ENCODE measurements at regions not wholly inside any gene's neighbourhood (a gene's known extent, or its start where the extent isn't known, plus 50 kb on each side); places are given as distances from the start of the nearest gene placed in this dataset.

GRCh38 chr17:71528210-71528609 lies 592.6 kb upstream of the SOX9 start:
- Histone ChIP-seq H3K4me3 (ENCODE audit: low read depth, low read length) (no peak overlapping the region), H3K27me3 (ENCODE audit: control insufficient read depth, insufficient read depth, low read length) (no peaks in the 10 kb centered on the region), H3K36me3 (ENCODE audit: control insufficient read depth, insufficient read depth, low read length) (no peaks in the 10 kb centered on the region), H3K9me3 (ENCODE audit: control insufficient read depth in 2 of 2, low read length in 2 of 2) (no peaks in the 10 kb centered on the region), H3K27ac (ENCODE audit: insufficient read depth, low read length, poor library complexity, severe bottlenecking) (no peak overlapping the region), H3K4me1 (ENCODE audit: control insufficient read depth, insufficient read depth, low read length, poor library complexity, severe bottlenecking) (no peaks in the 10 kb centered on the region)
- no peak for ATAC-seq (ENCODE audit: low read depth in 2 of 2)
- Mint-ChIP-seq H3K27ac (no peak overlapping the region), H3K36me3 (no peaks in the 10 kb centered on the region), H3K4me3 (no peak overlapping the region), H3K9me3 (peaks cover 0 to 14% (median 3%) of the 10 kb centered on the region in 7 donors), H3K4me1 (no peaks in the 10 kb centered on the region), H3K27me3 (no peaks in the 10 kb centered on the region)
- no peak for DNase-seq

- Mint-ChIP-seq H3K36me3 (no peaks in the 10 kb centered on the region), H3K9me3 (peaks cover 0 to 11% (median 0%) of the 10 kb centered on the region in 7 donors), H3K27ac (no peak overlapping the region), H3K27me3 (no peaks in the 10 kb centered on the region), H3K4me1 (no peaks in the 10 kb centered on the region), H3K4me3 (no peak overlapping the region)
- Histone ChIP-seq H3K4me3 (ENCODE audit: low read depth, low read length) (no peak overlapping the region), H3K4me1 (ENCODE audit: control insufficient read depth, insufficient read depth, low read length, poor library complexity, severe bottlenecking) (no peaks in the 10 kb centered on the region), H3K36me3 (ENCODE audit: control insufficient read depth, insufficient read depth, low read length) (no peaks in the 10 kb centered on the region), H3K27ac (ENCODE audit: insufficient read depth, low read length, poor library complexity, severe bottlenecking) (no peak overlapping the region), H3K9me3 (ENCODE audit: control insufficient read depth in 2 of 2, low read length in 2 of 2) (no peaks in the 10 kb centered on the region), H3K27me3 (ENCODE audit: control insufficient read depth, insufficient read depth, low read length) (no peaks in the 10 kb centered on the region)
- ATAC-seq (ENCODE audit: low read depth in 2 of 2) (no peak), DNase-seq (no peak)
Measured at GRCh38 chr17:71530248-71530647, 590.6 kb upstream of the SOX9 start.

- no peak for ATAC-seq (ENCODE audit: low read depth in 2 of 2)
- no peaks in the 10 kb centered on the region for H3K27me3 Mint-ChIP-seq
- no peak overlapping the region for H3K27ac Mint-ChIP-seq
Measured at GRCh38 chr17:71535321-71535720, 585.5 kb upstream of the SOX9 start.

GRCh38 chr17:71546419-71546818 lies 574.4 kb upstream of the SOX9 start:
- Histone ChIP-seq H3K9me3 (ENCODE audit: control insufficient read depth in 2 of 2, low read length in 2 of 2) (peaks cover 2 to 4% of the 10 kb centered on the region in 2 experiments), H3K36me3 (ENCODE audit: control insufficient read depth, insufficient read depth, low read length) (no peaks in the 10 kb centered on the region), H3K27ac (ENCODE audit: insufficient read depth, low read length, poor library complexity, severe bottlenecking) (no peak overlapping the region), H3K27me3 (ENCODE audit: control insufficient read depth, insufficient read depth, low read length) (no peaks in the 10 kb centered on the region), H3K4me3 (ENCODE audit: low read depth, low read length) (no peak overlapping the region), H3K4me1 (ENCODE audit: control insufficient read depth, insufficient read depth, low read length, poor library complexity, severe bottlenecking) (no peaks in the 10 kb centered on the region)
- Mint-ChIP-seq H3K9me3 (peaks cover 5 to 19% (median 8%) of the 10 kb centered on the region in 7 donors), H3K27me3 (no peaks in the 10 kb centered on the region), H3K27ac (no peak overlapping the region), H3K36me3 (no peaks in the 10 kb centered on the region), H3K4me1 (no peaks in the 10 kb centered on the region), H3K4me3 (no peak overlapping the region)
- ATAC-seq (ENCODE audit: low read depth in 2 of 2) = no peak
- DNase-seq = no peak

More at GRCh38 chr17:71535321-71535720, 585.5 kb upstream of the SOX9 start:
- Mint-ChIP-seq H3K9me3 (peaks cover 0 to 8% (median 2%) of the 10 kb centered on the region in 7 donors), H3K36me3 (no peaks in the 10 kb centered on the region), H3K4me1 (no peaks in the 10 kb centered on the region), H3K4me3 (no peak overlapping the region)
- no peak for DNase-seq
- Histone ChIP-seq H3K9me3 (ENCODE audit: control insufficient read depth in 2 of 2, low read length in 2 of 2) (no peaks in the 10 kb centered on the region), H3K36me3 (ENCODE audit: control insufficient read depth, insufficient read depth, low read length) (no peaks in the 10 kb centered on the region), H3K27me3 (ENCODE audit: control insufficient read depth, insufficient read depth, low read length) (no peaks in the 10 kb centered on the region), H3K4me3 (ENCODE audit: low read depth, low read length) (no peak overlapping the region), H3K4me1 (ENCODE audit: control insufficient read depth, insufficient read depth, low read length, poor library complexity, severe bottlenecking) (no peaks in the 10 kb centered on the region), H3K27ac (ENCODE audit: insufficient read depth, low read length, poor library complexity, severe bottlenecking) (no peak overlapping the region)

GRCh38 chr17:71547904-71548303 lies 572.9 kb upstream of the SOX9 start:
- no peak for DNase-seq
- no peak for ATAC-seq (ENCODE audit: low read depth in 2 of 2)
- no peaks in the 10 kb centered on the region for H3K36me3 Mint-ChIP-seq
- no peak overlapping the region for H3K4me3 Mint-ChIP-seq
- H3K36me3 ChIP-seq (ENCODE audit: control insufficient read depth, insufficient read depth, low read length) = no peaks in the 10 kb centered on the region
- peaks cover 4 to 17% (median 10%) of the 10 kb centered on the region in 7 donors for H3K9me3 Mint-ChIP-seq
- H3K27ac ChIP-seq (ENCODE audit: insufficient read depth, low read length, poor library complexity, severe bottlenecking) = no peak overlapping the region
- no peak overlapping the region for H3K4me3 ChIP-seq (ENCODE audit: low read depth, low read length)
- H3K4me1 Mint-ChIP-seq = no peaks in the 10 kb centered on the region
- no peak overlapping the region for H3K27ac Mint-ChIP-seq
- no peaks in the 10 kb centered on the region for H3K27me3 ChIP-seq (ENCODE audit: control insufficient read depth, insufficient read depth, low read length)
- peaks cover 2 to 4% of the 10 kb centered on the region in 2 experiments for H3K9me3 ChIP-seq (ENCODE audit: control insufficient read depth in 2 of 2, low read length in 2 of 2)
- no peaks in the 10 kb centered on the region for H3K27me3 Mint-ChIP-seq
- no peaks in the 10 kb centered on the region for H3K4me1 ChIP-seq (ENCODE audit: control insufficient read depth, insufficient read depth, low read length, poor library complexity, severe bottlenecking)

- ATAC-seq (ENCODE audit: low read depth in 2 of 2) (no peak), DNase-seq (no peak)
- Histone ChIP-seq H3K9me3 (ENCODE audit: control insufficient read depth in 2 of 2, low read length in 2 of 2) (peaks cover 2 to 4% of the 10 kb centered on the region in 2 experiments), H3K27ac (ENCODE audit: insufficient read depth, low read length, poor library complexity, severe bottlenecking) (no peak overlapping the region), H3K36me3 (ENCODE audit: control insufficient read depth, insufficient read depth, low read length) (no peaks in the 10 kb centered on the region), H3K4me1 (ENCODE audit: control insufficient read depth, insufficient read depth, low read length, poor library complexity, severe bottlenecking) (no peaks in the 10 kb centered on the region), H3K27me3 (ENCODE audit: control insufficient read depth, insufficient read depth, low read length) (no peaks in the 10 kb centered on the region), H3K4me3 (ENCODE audit: low read depth, low read length) (no peak overlapping the region)
- no peaks in the 10 kb centered on the region for H3K4me1 Mint-ChIP-seq
- peaks cover 4 to 17% (median 10%) of the 10 kb centered on the region in 7 donors for H3K9me3 Mint-ChIP-seq
- no peak overlapping the region for H3K4me3 Mint-ChIP-seq
- H3K27me3 Mint-ChIP-seq = no peaks in the 10 kb centered on the region
- no peak overlapping the region for H3K27ac Mint-ChIP-seq
- H3K36me3 Mint-ChIP-seq = no peaks in the 10 kb centered on the region
Measured at GRCh38 chr17:71548540-71549190, 572.2 kb upstream of the SOX9 start.

GRCh38 chr17:71550675-71551074 lies 570.1 kb upstream of the SOX9 start:
- no peaks in the 10 kb centered on the region for H3K4me1 Mint-ChIP-seq
- H3K36me3 Mint-ChIP-seq = no peaks in the 10 kb centered on the region
- no peak for DNase-seq
- H3K27me3 Mint-ChIP-seq = no peaks in the 10 kb centered on the region
- no peak overlapping the region for H3K4me3 ChIP-seq (ENCODE audit: low read depth, low read length)
- H3K27ac Mint-ChIP-seq = no peak overlapping the region
- H3K9me3 Mint-ChIP-seq = peaks cover 4 to 15% (median 9%) of the 10 kb centered on the region in 7 donors
- H3K27me3 ChIP-seq (ENCODE audit: control insufficient read depth, insufficient read depth, low read length) = no peaks in the 10 kb centered on the region
- H3K4me1 ChIP-seq (ENCODE audit: control insufficient read depth, insufficient read depth, low read length, poor library complexity, severe bottlenecking) = no peaks in the 10 kb centered on the region
- H3K36me3 ChIP-seq (ENCODE audit: control insufficient read depth, insufficient read depth, low read length) = no peaks in the 10 kb centered on the region
- H3K9me3 ChIP-seq (ENCODE audit: control insufficient read depth in 2 of 2, low read length in 2 of 2) = peaks cover 2 to 4% of the 10 kb centered on the region in 2 experiments
- no peak for ATAC-seq (ENCODE audit: low read depth in 2 of 2)
- H3K27ac ChIP-seq (ENCODE audit: insufficient read depth, low read length, poor library complexity, severe bottlenecking) = no peak overlapping the region
- H3K4me3 Mint-ChIP-seq = no peak overlapping the region

GRCh38 chr17:71553381-71553780 lies 567.4 kb upstream of the SOX9 start:
- Histone ChIP-seq H3K4me1 (ENCODE audit: control insufficient read depth, insufficient read depth, low read length, poor library complexity, severe bottlenecking) (no peaks in the 10 kb centered on the region), H3K36me3 (ENCODE audit: control insufficient read depth, insufficient read depth, low read length) (no peaks in the 10 kb centered on the region), H3K9me3 (ENCODE audit: control insufficient read depth in 2 of 2, low read length in 2 of 2) (peaks cover 0 to 4% of the 10 kb centered on the region in 2 experiments), H3K27ac (ENCODE audit: insufficient read depth, low read length, poor library complexity, severe bottlenecking) (no peak overlapping the region), H3K4me3 (ENCODE audit: low read depth, low read length) (no peak overlapping the region), H3K27me3 (ENCODE audit: control insufficient read depth, insufficient read depth, low read length) (no peaks in the 10 kb centered on the region)
- DNase-seq = no peak
- H3K27ac Mint-ChIP-seq = no peak overlapping the region
- ATAC-seq (ENCODE audit: low read depth in 2 of 2) = no peak
- no peaks in the 10 kb centered on the region for H3K27me3 Mint-ChIP-seq
- no peaks in the 10 kb centered on the region for H3K4me1 Mint-ChIP-seq
- no peaks in the 10 kb centered on the region for H3K36me3 Mint-ChIP-seq
- no peak overlapping the region for H3K4me3 Mint-ChIP-seq
- H3K9me3 Mint-ChIP-seq = peaks cover 6 to 13% (median 8%) of the 10 kb centered on the region in 7 donors
